Activated CD4-positive, CD25-positive, alpha-beta regulatory T cell (primary cell): ENCODE measurements at regions not wholly inside any gene's neighbourhood (a gene's known extent, or its start where the extent isn't known, plus 50 kb on each side); places are given as distances from the start of the nearest gene placed in this dataset.

Experiments
- DNase-seq, 4 experiments: peaks; one replicate each; lab custom pipeline; 2025; lab: John Stamatoyannopoulos, UW

GRCh38 chr2:192275632-192276031, 80.9 kb upstream of the TMEFF2 start:
- DNase-seq, result no peak

- no peak for DNase-seq
Observed at GRCh38 chr2:192267484-192267883, 72.8 kb upstream of the TMEFF2 start.

GRCh38 chr2:192265751-192266150, 71.0 kb upstream of the TMEFF2 start:
- DNase-seq, result no peak

DNA sequence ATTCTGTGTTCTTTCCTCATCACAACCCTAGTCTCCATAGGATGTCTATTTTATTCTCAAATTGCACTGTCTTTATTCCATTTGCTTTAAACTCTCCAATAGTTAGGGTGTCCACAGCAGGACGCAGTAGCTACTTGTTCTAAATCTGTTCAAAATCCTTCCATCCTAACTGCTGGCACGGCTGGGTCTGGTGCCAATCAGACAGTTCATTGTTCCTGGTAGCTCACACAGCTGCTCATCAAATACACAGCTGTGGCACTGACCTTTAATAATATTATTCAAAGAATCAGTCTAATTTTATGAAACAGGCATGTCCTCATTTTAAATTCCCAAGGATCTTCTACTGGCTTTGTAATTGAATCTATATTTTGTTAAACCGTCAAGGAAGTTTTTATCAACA, 59.7 kb upstream of the TMEFF2 start:
- no peak for DNase-seq

DNA sequence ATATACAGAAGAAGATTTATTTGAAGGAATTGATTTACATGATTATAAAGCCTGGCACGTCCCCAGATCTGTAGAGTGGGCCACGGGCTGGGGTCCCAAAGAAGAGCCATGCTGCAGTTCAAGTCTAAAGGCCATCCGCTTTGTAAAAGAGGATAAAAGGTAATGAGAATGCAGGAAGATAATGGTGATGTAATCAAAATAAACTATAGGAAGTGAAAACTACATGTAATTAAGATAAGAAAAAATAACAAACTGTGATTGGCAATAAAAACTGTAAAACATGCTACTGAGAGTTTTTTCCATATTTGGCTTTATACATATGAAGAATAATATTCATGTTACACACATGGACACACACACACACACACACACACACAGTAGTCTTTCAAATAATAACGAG, 59.0 kb upstream of the TMEFF2 start:
- no peak for DNase-seq

DNA sequence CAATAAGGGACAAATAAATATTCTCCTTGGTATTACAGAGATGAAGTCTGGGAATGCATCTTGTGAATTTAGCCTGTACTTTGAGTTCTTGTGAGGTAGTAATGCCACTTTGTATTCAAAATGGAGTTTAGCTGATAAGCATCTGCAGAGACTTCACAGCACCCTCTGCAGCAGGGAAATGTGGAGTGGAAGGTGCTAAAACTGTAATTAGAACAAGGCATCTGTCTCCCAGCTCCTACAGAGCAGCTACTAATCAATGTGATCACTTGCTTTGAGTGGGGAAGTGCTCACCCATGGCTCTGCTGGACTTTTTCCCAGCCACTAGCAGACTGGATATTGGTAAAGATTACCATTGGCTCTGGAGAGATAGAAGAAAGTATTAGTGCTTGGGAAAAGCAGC, 56.2 kb upstream of the TMEFF2 start:
- no peak for DNase-seq

- no peak for DNase-seq
Observed at GRCh38 chr2:192247456-192247855, 52.7 kb upstream of the TMEFF2 start.

DNA sequence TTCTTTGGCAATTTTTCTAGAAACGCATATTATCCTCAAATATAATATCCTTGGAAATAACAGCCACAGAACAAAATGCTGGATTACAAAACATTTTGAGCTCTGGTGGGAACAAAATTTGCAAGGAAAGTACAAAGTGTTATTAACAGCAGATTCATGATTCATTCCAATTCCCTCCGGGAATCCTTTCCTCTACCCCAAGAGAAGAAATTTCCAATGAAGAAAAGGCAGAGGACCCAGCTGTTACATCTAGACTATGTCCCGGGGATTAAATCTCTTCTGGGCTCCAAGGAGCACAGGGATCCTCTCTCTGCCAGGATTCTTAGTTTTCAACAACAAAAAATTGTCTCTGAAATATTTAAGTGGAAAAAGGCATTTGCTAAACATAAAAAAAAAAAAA, 51.6 kb upstream of the TMEFF2 start:
- DNase-seq, result no peak

- no peak for DNase-seq
Observed at GRCh38 chr2:192245329-192245728, 50.6 kb upstream of the TMEFF2 start.
